OCI-LY7 (cell line): ENCODE measurements at regions not wholly inside any gene's neighbourhood (a gene's known extent, or its start where the extent isn't known, plus 50 kb on each side); places are given as distances from the start of the nearest gene placed in this dataset.

Experiments used
- BruUV-seq: library from RNA; stranded (reverse); fragments of 400-500 nt; replicated peaks from 2 replicates; lab custom pipeline; 2021; lab: Mats Ljungman, UMichigan
- CTCF ChIA-PET: fragments of 300-600 bp; sonication (Branson Sonifier 250); formaldehyde crosslinking; loops from one replicate; lab custom pipeline; 2022; ENCODE audit warnings: antibody characterized with exemption; ENCODE audit not compliant: unreplicated experiment; lab: Charles Lee
- POLR2A ChIA-PET: fragments of 300-600 bp; sonication (Branson Sonifier 250); formaldehyde crosslinking; loops from one replicate; lab custom pipeline; 2022; ENCODE audit warnings: antibody characterized with exemption; lab: Charles Lee
- DNase-seq: peaks from one replicate; pipeline ENCODE4 v3.0.0-alpha.2; 2015; ENCODE audit warnings: low spot score
- H2AFZ ChIP-seq: fragments of 200-600 bp; sonication (generic), shearing (Covaris generic); 2 replicates; pipeline ENCODE4 v1.6.1; 2014; ENCODE audit warnings: mild to moderate bottlenecking, antibody characterized with exemption, low read length, moderate library complexity
- H3K27ac ChIP-seq: fragments of 200-600 bp; sonication (generic); 2 replicates; pipeline ENCODE4 v1.5.1; 2014; ENCODE audit warnings: mixed run types, low read depth, mild to moderate bottlenecking, moderate library complexity, low read length, inconsistent platforms; ENCODE audit not compliant: poor library complexity, severe bottlenecking
- H3K36me3 ChIP-seq: fragments of 200-600 bp; sonication (generic); 2 replicates; pipeline ENCODE4 v1.6.1; 2014; ENCODE audit warnings: mild to moderate bottlenecking, antibody characterized with exemption, low read length, moderate library complexity, mixed read lengths; ENCODE audit not compliant: insufficient read depth
- H3K4me1 ChIP-seq: fragments of 200-600 bp; sonication (generic); 2 replicates; pipeline ENCODE4 v1.5.1; 2014; ENCODE audit warnings: mild to moderate bottlenecking, low read length; ENCODE audit not compliant: insufficient read depth, poor library complexity, severe bottlenecking
- H3K4me2 ChIP-seq: fragments of 200-600 bp; sonication (generic); 2 replicates; pipeline ENCODE4 v1.6.1; 2014; ENCODE audit warnings: mild to moderate bottlenecking, low read length
- H3K4me3 ChIP-seq: fragments of 200-600 bp; sonication (generic); 2 replicates; pipeline ENCODE4 v1.5.1; 2014; ENCODE audit warnings: mild to moderate bottlenecking, low read depth, low read length; ENCODE audit not compliant: poor library complexity, severe bottlenecking
- H3K79me2 ChIP-seq: fragments of 200-600 bp; sonication (generic); 2 replicates; pipeline ENCODE4 v1.6.1; 2016; ENCODE audit warnings: low read depth, mild to moderate bottlenecking, low read length, moderate library complexity, mixed read lengths; ENCODE audit not compliant: insufficient read depth
- H3K9me2 ChIP-seq: fragments of 200-600 bp; sonication (generic); 2 replicates; pipeline ENCODE4 v1.6.1; 2016; ENCODE audit warnings: mild to moderate bottlenecking, low read length, mixed read lengths; ENCODE audit not compliant: insufficient read depth
- H3K9me3 ChIP-seq: fragments of 200-600 bp; sonication (generic); 2 replicates; pipeline ENCODE4 v1.6.1; 2014; ENCODE audit warnings: mild to moderate bottlenecking, mixed run types, low read length, mixed read lengths
- H4K20me1 ChIP-seq: fragments of 200-600 bp; sonication (generic); 2 replicates; pipeline ENCODE4 v1.6.1; 2014; ENCODE audit warnings: mild to moderate bottlenecking, antibody characterized with exemption, low read length, moderate library complexity, mixed read lengths; ENCODE audit not compliant: insufficient read depth
- EZH2phosphoT487 ChIP-seq: fragments of 200-600 bp; sonication (generic); IDR thresholded peaks from 2 replicates; pipeline ENCODE4 v1.6.1; 2018; ENCODE audit warnings: low read depth, borderline replicate concordance, mild to moderate bottlenecking, mixed run types, antibody characterized with exemption, low read length, moderate library complexity, mixed read lengths
- intact Hi-C: fragments of 100-400 bp; cut with micrococcal nuclease; formaldehyde crosslinking; loops from one replicate; pipeline ENCODE4 v1.10.0; 2022; ENCODE audit not compliant: unreplicated experiment
- TF ChIP-seq, protein P1 (sequence below): fragments of 200-600 bp; sonication (generic); conservative IDR thresholded peaks from 2 replicates; pipeline ENCODE4 v1.5.1; 2014; ENCODE audit warnings: mild to moderate bottlenecking, antibody characterized with exemption, low read length, moderate library complexity, mixed read lengths

GRCh38 chr2:120423167-120423943, 77.4 kb downstream of the INHBB start:
- DNase-seq: no peak

DNA sequence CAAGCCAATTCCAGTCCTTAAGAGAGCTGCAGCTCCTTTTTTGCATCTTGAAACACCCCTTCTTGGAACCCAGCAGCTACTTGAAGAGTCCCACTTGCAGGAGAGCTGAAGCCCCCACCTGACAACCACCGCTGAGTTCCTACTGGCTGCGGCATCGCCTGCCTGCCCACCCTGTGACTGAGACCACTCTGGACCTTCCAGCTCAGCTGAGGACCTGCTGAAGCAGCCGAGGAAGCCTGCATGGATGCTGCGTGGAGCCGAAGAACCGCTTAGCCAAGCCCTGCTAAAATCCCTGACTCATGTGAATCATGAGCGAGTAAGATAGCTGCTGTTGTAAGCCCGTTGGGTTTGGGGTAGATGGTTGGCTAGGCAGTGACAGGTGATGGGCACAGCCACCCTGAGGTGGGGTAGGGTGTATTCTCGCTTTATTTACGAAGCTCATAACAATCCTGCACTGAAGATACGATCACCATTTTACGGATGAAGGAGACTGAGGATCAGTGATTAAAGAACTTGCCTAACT, 78.4 kb downstream of the INHBB start:
- Histone ChIP-seq H3K27ac (no peak overlapping the region), H3K9me3 (no peaks in the 10 kb centered on the region), H3K79me2 (no peaks in the 10 kb centered on the region), H3K4me2 (no peak overlapping the region), H2AFZ (no peak overlapping the region), H4K20me1 (no peaks in the 10 kb centered on the region), H3K9me2 (no peaks in the 10 kb centered on the region), H3K4me3 (no peak overlapping the region), H3K4me1 (no peaks in the 10 kb centered on the region), H3K36me3 (no peaks in the 10 kb centered on the region)
- BruUV-seq: no TSS peak
- intact Hi-C loops: no loop called here
- DNase-seq: no peak
- POLR2A ChIA-PET: no interaction called here
- CTCF ChIA-PET: interaction anchor here (0.6 kb wide), 1 partner anchor 91 kb away, joined by 3 read pairs; no protein-coding TSS in a partner anchor
- TF ChIP-seq, protein P1, sequence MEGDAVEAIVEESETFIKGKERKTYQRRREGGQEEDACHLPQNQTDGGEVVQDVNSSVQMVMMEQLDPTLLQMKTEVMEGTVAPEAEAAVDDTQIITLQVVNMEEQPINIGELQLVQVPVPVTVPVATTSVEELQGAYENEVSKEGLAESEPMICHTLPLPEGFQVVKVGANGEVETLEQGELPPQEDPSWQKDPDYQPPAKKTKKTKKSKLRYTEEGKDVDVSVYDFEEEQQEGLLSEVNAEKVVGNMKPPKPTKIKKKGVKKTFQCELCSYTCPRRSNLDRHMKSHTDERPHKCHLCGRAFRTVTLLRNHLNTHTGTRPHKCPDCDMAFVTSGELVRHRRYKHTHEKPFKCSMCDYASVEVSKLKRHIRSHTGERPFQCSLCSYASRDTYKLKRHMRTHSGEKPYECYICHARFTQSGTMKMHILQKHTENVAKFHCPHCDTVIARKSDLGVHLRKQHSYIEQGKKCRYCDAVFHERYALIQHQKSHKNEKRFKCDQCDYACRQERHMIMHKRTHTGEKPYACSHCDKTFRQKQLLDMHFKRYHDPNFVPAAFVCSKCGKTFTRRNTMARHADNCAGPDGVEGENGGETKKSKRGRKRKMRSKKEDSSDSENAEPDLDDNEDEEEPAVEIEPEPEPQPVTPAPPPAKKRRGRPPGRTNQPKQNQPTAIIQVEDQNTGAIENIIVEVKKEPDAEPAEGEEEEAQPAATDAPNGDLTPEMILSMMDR: no peak
- TF ChIP-seq EZH2phosphoT487: no peak

More at GRCh38 chr2:120423167-120423943, 77.4 kb downstream of the INHBB start:
- CTCF ChIA-PET: no interaction called here
- TF ChIP-seq EZH2phosphoT487: no peak
- TF ChIP-seq, protein P1: no peak
- Histone ChIP-seq H3K4me2 (no peak overlapping the region), H3K9me2 (no peaks in the 10 kb centered on the region), H4K20me1 (no peaks in the 10 kb centered on the region), H3K4me3 (no peak overlapping the region), H2AFZ (no peak overlapping the region), H3K27ac (no peak overlapping the region), H3K79me2 (no peaks in the 10 kb centered on the region), H3K36me3 (no peaks in the 10 kb centered on the region), H3K9me3 (no peaks in the 10 kb centered on the region), H3K4me1 (no peaks in the 10 kb centered on the region)
- POLR2A ChIA-PET: interaction anchor here (0.7 kb wide), 1 partner anchor 20 kb away, joined by 4 read pairs; no protein-coding TSS in a partner anchor
- BruUV-seq: no TSS peak
- intact Hi-C loops: no loop called here

DNA sequence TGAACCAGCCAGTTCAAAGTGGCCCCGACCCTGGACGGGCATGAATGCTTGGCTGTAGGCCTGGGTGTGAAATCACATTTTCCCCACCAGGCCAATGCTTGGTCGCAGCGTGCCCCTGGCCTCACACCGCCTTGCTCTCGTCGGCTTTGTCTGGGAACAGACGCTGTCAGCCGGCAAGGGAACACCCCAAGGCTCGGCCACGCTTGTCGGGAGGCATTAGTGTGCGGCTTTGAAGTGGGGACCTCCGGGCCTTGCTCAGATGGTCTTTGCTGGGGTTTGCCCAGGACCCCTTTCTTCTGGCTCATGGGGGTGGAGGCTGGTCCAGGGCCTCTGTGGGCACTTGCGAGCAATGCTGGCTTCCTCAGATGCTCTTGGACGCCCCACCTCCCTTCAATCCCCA, 79.1 kb downstream of the INHBB start:
- Histone ChIP-seq H3K27ac (no peak overlapping the region), H3K9me2 (no peaks in the 10 kb centered on the region), H4K20me1 (no peaks in the 10 kb centered on the region), H3K4me3 (no peak overlapping the region), H3K4me1 (no peaks in the 10 kb centered on the region), H2AFZ (no peak overlapping the region), H3K79me2 (no peaks in the 10 kb centered on the region), H3K4me2 (no peak overlapping the region), H3K9me3 (no peaks in the 10 kb centered on the region), H3K36me3 (no peaks in the 10 kb centered on the region)
- intact Hi-C loops: no loop called here
- no TSS peak for BruUV-seq
- no peak for DNase-seq
- CTCF ChIA-PET: interaction anchor here (0.6 kb wide), 1 partner anchor 90 kb away, joined by 3 read pairs; no protein-coding TSS in a partner anchor
- POLR2A ChIA-PET: no interaction called here
- TF ChIP-seq EZH2phosphoT487: no peak
- TF ChIP-seq, protein P1: no peak
